ENCODE measurements at regions not wholly inside any gene's neighbourhood (a gene's known extent, or its start where the extent isn't known, plus 50 kb on each side); places are given as distances from the start of the nearest gene placed in this dataset.

DNA sequence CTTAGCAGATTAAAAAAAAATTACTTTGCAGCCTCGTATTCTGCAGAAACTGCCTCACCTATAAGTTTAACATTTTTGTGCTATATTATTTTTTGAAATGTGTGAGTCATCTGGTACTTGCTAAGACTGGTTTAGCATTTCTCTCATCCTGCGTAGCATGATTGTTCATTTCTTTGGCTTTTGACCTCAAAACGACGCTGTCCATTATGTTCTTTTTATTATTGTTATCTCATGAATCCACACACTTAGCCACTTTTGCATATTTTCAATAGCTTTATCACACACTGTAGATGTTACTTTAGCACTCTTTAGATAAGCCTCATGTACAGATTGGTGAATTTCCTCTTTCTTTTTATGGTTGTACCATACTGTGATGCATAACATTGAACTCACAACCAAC, 1004.9 kb upstream of the NCAM2 start:
- no peak for ATAC-seq (ENCODE audit: insufficient read depth, low read depth)
- H3K9ac ChIP-seq (ENCODE audit: low read depth, low read length), result no peak overlapping the region
- H3K4me2 ChIP-seq (ENCODE audit: insufficient read depth, low read length), result no peak overlapping the region
- TF ChIP-seq CTCF (IDR thresholded peaks at IDR 0.05; ENCODE audit: borderline replicate concordance, extremely low read depth, low read length, poor library complexity, severe bottlenecking) (no peak), EZH2 (IDR thresholded peaks at IDR 0.05; ENCODE audit: borderline replicate concordance, low read depth, low read length, severe bottlenecking) (no peak)
- no peaks in the 10 kb centered on the region for H3K9me3 ChIP-seq (ENCODE audit: insufficient read depth, low read length, severe bottlenecking)
- H3K4me1 ChIP-seq (ENCODE audit: insufficient read depth, low read length), result no peaks in the 10 kb centered on the region
- no peak for DNase-seq
- no peak overlapping the region for H2AFZ ChIP-seq (ENCODE audit: low read depth, low read length)
- no peak overlapping the region for H3K4me3 ChIP-seq (ENCODE audit: low read depth in 1 of 2, low read length in 2 of 2)
- H3K36me3 ChIP-seq (ENCODE audit: insufficient read depth, low read length), result no peaks in the 10 kb centered on the region
- no peaks in the 10 kb centered on the region for H3K27me3 ChIP-seq (ENCODE audit: insufficient read depth, low read length, poor library complexity)
- no peaks in the 10 kb centered on the region for H4K20me1 ChIP-seq (ENCODE audit: insufficient read depth, low read length)
- H3K79me2 ChIP-seq (ENCODE audit: insufficient read depth, low read length), result no peaks in the 10 kb centered on the region
- no peak overlapping the region for H3K27ac ChIP-seq (ENCODE audit: low read length)

DNA sequence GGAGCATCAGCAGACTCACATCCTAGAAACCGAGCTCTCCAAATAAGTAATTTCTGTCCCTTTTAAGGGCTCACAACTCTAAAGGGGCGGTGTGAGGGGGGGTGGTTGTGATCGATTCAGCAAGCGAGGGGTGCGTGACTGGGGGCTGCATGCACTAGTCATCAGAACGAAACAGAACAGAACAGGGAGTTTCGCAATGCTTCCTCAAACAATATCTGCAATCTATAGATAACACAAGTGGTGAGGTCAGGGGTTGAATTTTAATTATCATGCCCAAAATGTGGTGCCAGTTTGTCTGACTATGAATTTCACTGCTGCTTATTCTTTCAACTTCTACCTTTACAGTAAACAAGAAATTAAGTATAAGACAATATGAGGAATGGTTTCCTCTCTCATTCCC, 1003.0 kb upstream of the NCAM2 start:
- Histone ChIP-seq H3K4me3 (ENCODE audit: low read depth in 1 of 2, low read length in 2 of 2) (no peak overlapping the region), H3K9ac (ENCODE audit: low read depth, low read length) (no peak overlapping the region), H3K4me1 (ENCODE audit: insufficient read depth, low read length) (no peaks in the 10 kb centered on the region), H3K27me3 (ENCODE audit: insufficient read depth, low read length, poor library complexity) (no peaks in the 10 kb centered on the region), H3K4me2 (ENCODE audit: insufficient read depth, low read length) (no peak overlapping the region), H3K36me3 (ENCODE audit: insufficient read depth, low read length) (no peaks in the 10 kb centered on the region), H3K27ac (ENCODE audit: low read length) (no peak overlapping the region), H4K20me1 (ENCODE audit: insufficient read depth, low read length) (no peaks in the 10 kb centered on the region), H3K9me3 (ENCODE audit: insufficient read depth, low read length, severe bottlenecking) (no peaks in the 10 kb centered on the region), H3K79me2 (ENCODE audit: insufficient read depth, low read length) (no peaks in the 10 kb centered on the region), H2AFZ (ENCODE audit: low read depth, low read length) (no peak overlapping the region)
- TF ChIP-seq CTCF (IDR thresholded peaks at IDR 0.05; ENCODE audit: borderline replicate concordance, extremely low read depth, low read length, poor library complexity, severe bottlenecking) (no peak), EZH2 (IDR thresholded peaks at IDR 0.05; ENCODE audit: borderline replicate concordance, low read depth, low read length, severe bottlenecking) (no peak)
- ATAC-seq (ENCODE audit: insufficient read depth, low read depth), result no peak
- DNase-seq, result no peak

DNA sequence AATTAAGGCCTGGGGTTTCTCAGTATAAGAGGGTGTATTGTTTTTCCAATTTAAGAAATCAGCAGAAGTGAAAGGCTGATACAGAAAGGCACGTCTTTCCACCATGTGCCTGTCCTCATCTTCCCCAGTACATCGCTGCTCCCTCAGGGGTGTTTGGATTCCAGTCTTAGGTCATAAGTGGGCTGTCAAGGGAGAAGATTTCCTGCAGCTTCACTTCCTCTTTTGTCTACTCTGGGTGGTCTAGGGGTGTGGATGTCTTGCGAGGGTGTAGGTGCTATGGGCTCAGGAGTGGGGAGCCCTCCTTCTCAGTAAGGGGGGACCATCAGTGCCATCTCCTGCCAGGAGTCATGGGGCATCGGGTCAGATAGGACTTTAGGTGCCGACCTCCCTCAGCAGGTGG, 999.8 kb upstream of the NCAM2 start:
- H3K9ac ChIP-seq (ENCODE audit: low read depth, low read length), result no peak overlapping the region
- no peak overlapping the region for H3K27ac ChIP-seq (ENCODE audit: low read length)
- H3K4me3 ChIP-seq (ENCODE audit: low read depth in 1 of 2, low read length in 2 of 2), result no peak overlapping the region
- H3K27me3 ChIP-seq (ENCODE audit: insufficient read depth, low read length, poor library complexity), result no peaks in the 10 kb centered on the region
- H3K4me2 ChIP-seq (ENCODE audit: insufficient read depth, low read length), result no peak overlapping the region
- H4K20me1 ChIP-seq (ENCODE audit: insufficient read depth, low read length), result no peaks in the 10 kb centered on the region
- no peaks in the 10 kb centered on the region for H3K79me2 ChIP-seq (ENCODE audit: insufficient read depth, low read length)
- TF ChIP-seq CTCF (IDR thresholded peaks at IDR 0.05; ENCODE audit: borderline replicate concordance, extremely low read depth, low read length, poor library complexity, severe bottlenecking), result no peak
- TF ChIP-seq EZH2 (IDR thresholded peaks at IDR 0.05; ENCODE audit: borderline replicate concordance, low read depth, low read length, severe bottlenecking), result no peak
- no peaks in the 10 kb centered on the region for H3K9me3 ChIP-seq (ENCODE audit: insufficient read depth, low read length, severe bottlenecking)
- DNase-seq, result no peak
- no peaks in the 10 kb centered on the region for H3K36me3 ChIP-seq (ENCODE audit: insufficient read depth, low read length)
- H3K4me1 ChIP-seq (ENCODE audit: insufficient read depth, low read length), result no peaks in the 10 kb centered on the region
- no peak overlapping the region for H2AFZ ChIP-seq (ENCODE audit: low read depth, low read length)
- ATAC-seq (ENCODE audit: insufficient read depth, low read depth), result no peak

All from DND-41 (cell line).